ENCODE measurements at regions not wholly inside any gene's neighbourhood (a gene's known extent, or its start where the extent isn't known, plus 50 kb on each side); places are given as distances from the start of the nearest gene placed in this dataset.

GRCh38 chr6:137696765-137697164, 170.3 kb upstream of the TNFAIP3 start:
- no peak for TF ChIP-seq CTCF (IDR thresholded peaks at IDR 0.05)
- no peak for TF ChIP-seq POLR2A (IDR thresholded peaks at IDR 0.05)
